Caco-2 (cell line): ENCODE measurements at regions not wholly inside any gene's neighbourhood (a gene's known extent, or its start where the extent isn't known, plus 50 kb on each side); places are given as distances from the start of the nearest gene placed in this dataset.
"Not testable (repeated sequence)": the region's sequence is repeated elsewhere in the genome, so short reads cannot be mapped to it uniquely, and the experiment has no call there.

Source experiments
- BruUV-seq: library from RNA; stranded (reverse); fragments of 400-500 nt; replicated peaks from 2 replicates; lab custom pipeline; 2021; lab: Mats Ljungman, UMichigan
- CTCF ChIA-PET: fragments of 300-600 bp; sonication (Branson Sonifier 250); formaldehyde crosslinking; loops from one replicate; lab custom pipeline; 2022; ENCODE audit warnings: antibody characterized with exemption; lab: Charles Lee
- POLR2A ChIA-PET: fragments of 300-600 bp; sonication (Branson Sonifier 250); formaldehyde crosslinking; loops from one replicate; lab custom pipeline; 2022; ENCODE audit warnings: antibody characterized with exemption; lab: Charles Lee
- DNase-seq, 2 experiments: peaks; one replicate each; pipeline versions ENCODE4 v3.0.0 to v3.0.0-alpha.2; 2020 to 2022
- H3K27me3 ChIP-seq: replicated peaks from 2 replicates; pipeline ENCODE4 v1.6.0; 2011; ENCODE audit warnings: low read length; ENCODE audit not compliant: control insufficient read depth, insufficient read depth
- H3K36me3 ChIP-seq: 2 replicates; pipeline ENCODE4 v1.5.1; 2011; ENCODE audit warnings: low read length; ENCODE audit not compliant: control insufficient read depth, insufficient read depth
- H3K4me1 ChIP-seq: fragments of 250-450 bp; sonication (Bioruptor Pico); 2 replicates; pipeline ENCODE4 v1.5.1; 2020; ENCODE audit warnings: mild to moderate bottlenecking
- H3K4me3 ChIP-seq: 2 replicates; pipeline ENCODE4 v1.5.1; 2011; ENCODE audit warnings: low read depth, mild to moderate bottlenecking, control low read depth, low read length
- H3K9me3 ChIP-seq: fragments of 250-450 bp; sonication (Bioruptor Pico); 2 replicates; pipeline ENCODE4 v1.5.1; 2020; ENCODE audit warnings: mild to moderate bottlenecking, moderate library complexity
- H3K27ac Mint-ChIP-seq: one replicate; pipeline ENCODE4 v1.8.0; 2022; ENCODE audit warnings: mixed read lengths; ENCODE audit not compliant: unreplicated experiment
- H3K27me3 Mint-ChIP-seq: one replicate; pipeline ENCODE4 v1.8.0; 2022; ENCODE audit warnings: mixed read lengths; ENCODE audit not compliant: insufficient read depth, unreplicated experiment
- H3K36me3 Mint-ChIP-seq: one replicate; pipeline ENCODE4 v1.8.0; 2022; ENCODE audit warnings: mild to moderate bottlenecking, mixed read lengths; ENCODE audit not compliant: insufficient read depth, unreplicated experiment
- H3K4me1 Mint-ChIP-seq: one replicate; pipeline ENCODE4 v1.8.0; 2022; ENCODE audit warnings: low read depth, mixed read lengths; ENCODE audit not compliant: unreplicated experiment
- H3K4me3 Mint-ChIP-seq: one replicate; pipeline ENCODE4 v1.8.0; 2022; ENCODE audit warnings: mild to moderate bottlenecking, moderate library complexity, mixed read lengths; ENCODE audit not compliant: unreplicated experiment
- H3K9me3 Mint-ChIP-seq: one replicate; pipeline ENCODE4 v1.8.0; 2022; ENCODE audit warnings: mixed read lengths; ENCODE audit not compliant: unreplicated experiment
- CTCF ChIP-seq, 2 experiments: fragments of 200-600 bp in 1 of 2; IDR thresholded peaks; 1 replicate in 1 of 2; 2 replicates in 1 of 2; pipeline versions ENCODE4 v1.5.1 to v1.8.0; 2011 to 2022; ENCODE audit warnings: antibody characterized with exemption in 1 of 2, control low read depth in 1 of 2, inconsistent platforms in 1 of 2, low read depth in 1 of 2, low read length in 1 of 2, mild to moderate bottlenecking in 1 of 2, moderate library complexity in 1 of 2; ENCODE audit not compliant: insufficient read depth in 1 of 2, severe bottlenecking in 1 of 2, unreplicated experiment in 1 of 2
- intact Hi-C: fragments of 100-400 bp; cut with micrococcal nuclease; formaldehyde crosslinking; loops from one replicate; pipeline ENCODE4 v1.10.0; 2022; ENCODE audit not compliant: unreplicated experiment

- Histone ChIP-seq H3K4me1 (no peaks in the 10 kb centered on the region), H3K27me3 (no peaks in the 10 kb centered on the region), H3K9me3 (no peaks in the 10 kb centered on the region), H3K4me3 (no peak overlapping the region), H3K36me3 (no peaks in the 10 kb centered on the region)
- no peaks in the 10 kb centered on the region for H3K36me3 Mint-ChIP-seq
- CTCF ChIA-PET: no interaction called here
- H3K27ac Mint-ChIP-seq: no peak overlapping the region
- no peaks in the 10 kb centered on the region for H3K27me3 Mint-ChIP-seq
- H3K9me3 Mint-ChIP-seq: peaks cover 38% of the 10 kb centered on the region
- DNase-seq: no peak
- POLR2A ChIA-PET: no interaction called here
- H3K4me1 Mint-ChIP-seq: no peaks in the 10 kb centered on the region
- intact Hi-C loops: no loop called here
- no peak overlapping the region for H3K4me3 Mint-ChIP-seq
- BruUV-seq: no TSS peak
- TF ChIP-seq CTCF (IDR thresholded peaks at IDR 0.05; ENCODE audit: insufficient read depth in 1 of 2, low read depth in 1 of 2, low read length in 1 of 2, severe bottlenecking in 1 of 2, unreplicated experiment in 1 of 2): no peak
Observed at GRCh38 chr6:114934079-114934478, 591.3 kb upstream of the HS3ST5 start.

GRCh38 chr6:114928731-114929130 is 585.9 kb upstream of the HS3ST5 start:
- H3K27me3 Mint-ChIP-seq, H3K4me1 ChIP-seq, H3K36me3 ChIP-seq, H3K4me1 Mint-ChIP-seq, CTCF ChIA-PET, intact Hi-C loops, H3K27ac Mint-ChIP-seq, DNase-seq, H3K36me3 Mint-ChIP-seq, H3K4me3 ChIP-seq, H3K4me3 Mint-ChIP-seq, BruUV-seq, POLR2A ChIA-PET, H3K9me3 ChIP-seq, H3K27me3 ChIP-seq: not testable (repeated sequence)
- peaks cover 38% of the 10 kb centered on the region for H3K9me3 Mint-ChIP-seq

- CTCF ChIA-PET: no interaction called here
- BruUV-seq: no TSS peak
- H3K9me3 Mint-ChIP-seq: no peaks in the 10 kb centered on the region
- intact Hi-C loops: no loop called here
- H3K4me3 Mint-ChIP-seq: no peak overlapping the region
- POLR2A ChIA-PET: no interaction called here
- Histone ChIP-seq H3K4me3 (no peak overlapping the region), H3K27me3 (no peaks in the 10 kb centered on the region), H3K4me1 (no peaks in the 10 kb centered on the region), H3K9me3 (no peaks in the 10 kb centered on the region), H3K36me3 (no peaks in the 10 kb centered on the region)
- H3K27ac Mint-ChIP-seq: no peak overlapping the region
- peaks cover 4% of the 10 kb centered on the region for H3K27me3 Mint-ChIP-seq
- no peak for TF ChIP-seq CTCF (IDR thresholded peaks at IDR 0.05; ENCODE audit: insufficient read depth in 1 of 2, low read depth in 1 of 2, low read length in 1 of 2, severe bottlenecking in 1 of 2, unreplicated experiment in 1 of 2)
- no peaks in the 10 kb centered on the region for H3K36me3 Mint-ChIP-seq
- no peak for DNase-seq
- H3K4me1 Mint-ChIP-seq: no peaks in the 10 kb centered on the region
Observed at GRCh38 chr6:114906096-114906495, 563.3 kb upstream of the HS3ST5 start.

GRCh38 chr6:114897536-114897935 is 554.7 kb upstream of the HS3ST5 start:
- Mint-ChIP-seq H3K4me1 (no peaks in the 10 kb centered on the region), H3K27me3 (no peaks in the 10 kb centered on the region), H3K27ac (no peak overlapping the region), H3K36me3 (no peaks in the 10 kb centered on the region), H3K9me3 (no peaks in the 10 kb centered on the region), H3K4me3 (no peak overlapping the region)
- no peaks in the 10 kb centered on the region for H3K36me3 ChIP-seq
- POLR2A ChIA-PET: no interaction called here
- CTCF ChIA-PET: no interaction called here
- intact Hi-C loops: no loop called here
- TF ChIP-seq CTCF (IDR thresholded peaks at IDR 0.05; ENCODE audit: insufficient read depth in 1 of 2, low read depth in 1 of 2, low read length in 1 of 2, severe bottlenecking in 1 of 2, unreplicated experiment in 1 of 2): no peak
- BruUV-seq: no TSS peak
- no peaks in the 10 kb centered on the region for H3K9me3 ChIP-seq
- no peak overlapping the region for H3K4me3 ChIP-seq
- H3K27me3 ChIP-seq: no peaks in the 10 kb centered on the region
- no peak for DNase-seq
- no peaks in the 10 kb centered on the region for H3K4me1 ChIP-seq
